GM21723 (cell line): ENCODE measurements at regions not wholly inside any gene's neighbourhood (a gene's known extent, or its start where the extent isn't known, plus 50 kb on each side); places are given as distances from the start of the nearest gene placed in this dataset.

Experiments
- ATAC-seq: cut with Tn5 transposase; IDR thresholded peaks from one replicate; pipeline ENCODE4 v1.9.1; 2021; ENCODE audit warnings: mild to moderate bottlenecking, moderate library complexity; ENCODE audit not compliant: unreplicated experiment

DNA sequence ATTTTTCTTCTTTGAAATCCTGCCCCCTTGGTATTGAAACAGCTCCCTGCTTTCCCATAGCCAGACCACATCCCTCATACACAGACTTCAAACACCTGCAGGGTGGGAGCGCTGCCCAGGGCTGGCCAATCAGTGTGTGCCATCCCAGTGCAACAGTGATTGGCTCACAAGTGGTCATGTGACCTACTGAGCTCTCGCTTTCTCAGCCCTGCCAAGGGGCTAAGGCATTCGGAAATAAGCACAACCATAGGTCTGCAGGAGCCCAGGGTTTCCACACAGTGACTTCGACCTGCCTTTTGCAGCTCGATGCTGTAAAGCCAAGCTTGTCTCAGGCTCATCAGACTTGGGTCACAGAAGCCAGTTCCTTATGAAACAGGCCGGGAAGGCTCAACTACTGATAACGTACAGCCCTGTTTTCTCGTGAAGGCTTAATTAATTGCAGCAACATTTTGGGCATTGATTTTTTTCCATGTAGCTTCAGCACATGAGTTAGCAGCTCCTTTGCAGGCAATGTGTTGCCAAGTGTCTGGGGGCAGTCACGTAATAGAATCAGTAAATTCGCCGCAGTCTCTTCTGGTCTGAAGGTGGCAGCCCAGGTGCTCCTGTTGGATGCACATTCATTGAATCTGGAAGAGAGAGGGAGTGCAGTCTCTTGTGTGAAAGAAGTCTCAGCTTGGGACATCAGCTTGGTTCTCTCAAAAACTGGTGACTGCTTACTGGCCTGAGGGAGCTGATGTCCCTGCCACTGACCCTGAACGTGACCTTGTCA lies 1091.8 kb downstream of the AACS start:
- no peak for ATAC-seq

DNA sequence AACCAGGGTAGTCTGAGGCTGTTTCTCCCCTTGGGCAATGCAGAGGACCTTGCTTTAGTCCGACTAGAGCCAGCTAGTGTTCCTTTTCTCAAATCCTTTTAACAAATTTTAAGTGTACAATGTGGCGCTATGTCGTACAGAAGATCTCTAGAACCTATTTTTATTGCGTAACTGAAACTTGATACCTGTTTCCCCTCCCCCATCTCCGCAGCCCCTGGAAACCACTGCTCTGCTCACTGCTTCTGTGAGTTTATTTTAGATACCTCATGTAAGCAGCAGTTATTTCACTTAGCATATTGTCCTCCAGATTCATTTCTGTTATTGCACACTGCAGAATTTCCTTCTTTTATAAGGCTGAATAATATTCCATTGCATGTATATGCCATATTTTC lies 1092.3 kb downstream of the AACS start:
- no peak for ATAC-seq

- ATAC-seq, result no peak
These were observed 1093.9 kb downstream of the AACS start for GRCh38 chr12:126159139-126159538.

GRCh38 chr12:126160912-126161311 lies 1095.7 kb downstream of the AACS start:
- ATAC-seq, result no peak

GRCh38 chr12:126163984-126164383 lies 1098.7 kb downstream of the AACS start:
- no peak for ATAC-seq

DNA sequence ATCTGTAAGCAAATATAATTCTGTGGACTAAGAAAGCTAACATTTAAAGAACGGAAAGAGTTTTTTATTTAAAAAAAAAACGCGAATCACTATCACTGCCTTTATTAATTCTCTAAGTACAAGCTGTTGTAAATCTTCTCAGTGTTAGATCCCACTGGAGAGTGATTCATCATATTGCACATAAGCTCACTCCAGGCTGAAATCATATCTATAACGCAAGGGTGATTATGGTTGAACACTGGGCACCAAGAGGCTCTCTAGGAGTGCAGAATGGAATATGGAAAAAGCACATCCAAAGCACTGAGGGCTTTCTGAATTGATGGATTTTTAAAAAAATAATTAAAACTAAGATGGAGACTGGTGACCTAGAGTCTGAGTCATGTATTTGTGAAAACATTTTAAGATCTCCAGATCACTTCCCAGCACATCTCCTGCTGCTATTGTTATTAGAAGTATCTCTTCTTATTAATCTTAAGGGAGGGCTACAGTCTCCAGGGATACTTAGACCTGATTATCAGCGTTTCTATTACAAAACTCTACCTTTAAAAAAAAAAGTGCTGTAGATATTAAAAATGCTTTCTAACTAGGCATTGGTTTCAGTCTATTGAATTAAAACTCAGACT lies 1106.8 kb downstream of the AACS start:
- ATAC-seq, result no peak

DNA sequence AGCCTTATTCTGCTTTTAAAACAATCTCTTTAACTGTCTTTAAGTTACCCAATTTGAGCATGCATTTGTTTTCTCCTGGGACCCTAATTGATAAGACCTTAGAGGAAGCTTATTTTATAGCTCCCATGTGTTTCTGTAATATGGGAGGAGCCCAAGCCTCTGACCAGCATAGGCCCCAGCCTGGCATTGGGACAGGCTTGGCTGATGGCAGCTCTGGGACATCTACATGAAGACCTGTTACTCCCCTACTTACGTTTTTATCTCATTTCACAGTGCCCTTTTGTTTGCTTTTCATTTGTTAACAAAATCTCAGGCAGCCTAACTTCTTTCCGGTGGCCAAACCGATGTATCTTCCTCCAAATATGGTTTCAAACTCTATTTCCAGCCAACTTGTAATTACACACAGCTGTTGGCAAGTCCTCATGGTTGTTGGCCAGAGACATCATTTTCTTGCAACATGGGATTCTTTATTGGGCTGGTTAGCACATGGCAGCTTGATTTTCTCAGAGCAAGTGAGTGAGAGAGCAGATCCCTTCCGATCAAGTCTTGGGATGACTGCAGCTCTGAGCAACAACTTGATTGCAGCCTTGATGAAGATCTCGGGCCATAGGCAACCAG lies 1117.5 kb downstream of the AACS start:
- no peak for ATAC-seq

DNA sequence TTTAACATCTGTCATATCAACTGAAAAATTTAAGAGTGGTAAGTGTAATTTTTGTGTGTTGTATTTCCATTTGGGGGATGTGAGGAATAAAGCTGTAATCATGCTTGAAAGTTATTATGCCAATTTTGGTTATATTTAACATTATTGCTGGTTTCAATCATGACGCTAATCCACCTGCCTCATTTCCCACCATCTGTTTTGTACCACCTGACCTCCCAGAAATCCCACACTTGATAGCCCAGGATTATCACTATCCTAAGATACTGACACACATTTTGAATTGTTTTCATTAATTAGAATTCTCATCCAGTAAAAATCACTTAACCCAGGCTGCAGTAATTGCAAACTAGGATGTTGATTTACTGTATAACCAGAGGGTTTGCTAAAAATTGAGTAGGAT lies 1119.8 kb downstream of the AACS start:
- no peak for ATAC-seq

- no peak for ATAC-seq
These were observed 1124.6 kb downstream of the AACS start for GRCh38 chr12:126189856-126190255.

DNA sequence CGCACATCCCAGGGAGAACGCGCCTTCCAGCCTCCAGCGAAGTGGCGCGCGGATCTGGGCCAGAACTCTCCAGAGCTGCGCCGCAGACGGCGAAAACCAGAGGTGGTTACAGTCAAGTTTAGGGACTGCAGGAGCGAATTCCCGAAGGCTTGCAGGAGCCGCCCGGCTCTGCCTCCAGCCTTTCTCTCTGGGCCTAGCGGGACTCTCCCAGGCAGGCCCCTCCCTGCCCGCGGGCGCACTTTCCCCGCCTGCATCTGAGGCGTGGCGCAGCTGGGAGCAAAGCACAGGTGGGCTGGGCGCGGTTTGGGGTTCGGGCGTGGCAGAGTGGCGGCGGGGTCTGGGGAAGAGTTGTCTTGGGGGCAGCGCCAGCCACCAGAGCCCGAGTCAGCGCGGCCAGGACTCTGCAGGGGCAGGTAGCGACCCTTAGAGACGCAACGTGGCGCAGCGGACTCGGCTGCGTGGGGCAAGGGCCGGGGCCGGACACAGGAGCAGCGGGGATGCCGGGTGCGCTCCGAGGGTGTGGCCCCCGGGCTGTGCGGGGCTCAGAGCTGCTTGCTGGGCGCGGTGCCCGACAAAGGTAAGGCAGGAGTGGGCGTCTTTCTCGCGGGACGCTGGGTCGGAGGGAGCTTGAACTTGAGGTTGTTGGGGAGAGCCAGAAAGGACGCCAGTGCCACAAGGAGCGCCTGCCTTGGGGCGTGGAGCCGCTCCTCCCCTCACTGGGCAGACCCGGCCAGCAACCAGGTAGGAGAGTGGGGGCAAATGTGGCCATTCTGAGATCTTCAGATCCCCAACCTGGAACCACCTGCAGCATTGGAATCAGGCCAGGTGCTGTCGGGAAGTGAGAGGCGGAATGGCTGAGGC lies 1126.0 kb downstream of the AACS start:
- no peak for ATAC-seq

DNA sequence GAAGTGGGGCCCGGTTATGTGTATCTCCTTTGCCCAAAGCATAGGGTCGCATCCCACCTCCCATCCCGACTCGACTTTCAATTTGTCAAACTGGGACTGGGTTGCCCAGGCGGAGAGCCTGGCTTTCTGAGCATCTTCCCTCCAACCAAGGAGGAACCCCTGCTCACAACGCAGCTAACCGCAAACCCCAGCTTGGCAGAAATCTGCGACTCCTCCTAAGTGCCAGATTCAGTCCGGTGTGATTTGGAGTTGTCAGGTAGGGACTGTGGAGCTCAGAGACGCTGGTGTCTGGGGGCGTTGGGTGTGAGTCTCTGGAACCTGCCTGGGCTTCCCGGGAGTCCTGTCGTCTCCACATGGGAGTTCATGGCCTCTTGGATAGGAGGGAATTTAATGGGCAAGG lies 1126.7 kb downstream of the AACS start:
- no peak for ATAC-seq

- no peak for ATAC-seq
These were observed 1128.0 kb downstream of the AACS start for GRCh38 chr12:126193190-126193589.

GRCh38 chr12:126196263-126196662 lies 1131.0 kb downstream of the AACS start:
- ATAC-seq, result no peak

- ATAC-seq, result no peak
These were observed 1133.3 kb downstream of the AACS start for GRCh38 chr12:126198516-126198915.

GRCh38 chr12:126198966-126199692 lies 1133.9 kb downstream of the AACS start:
- no peak for ATAC-seq

DNA sequence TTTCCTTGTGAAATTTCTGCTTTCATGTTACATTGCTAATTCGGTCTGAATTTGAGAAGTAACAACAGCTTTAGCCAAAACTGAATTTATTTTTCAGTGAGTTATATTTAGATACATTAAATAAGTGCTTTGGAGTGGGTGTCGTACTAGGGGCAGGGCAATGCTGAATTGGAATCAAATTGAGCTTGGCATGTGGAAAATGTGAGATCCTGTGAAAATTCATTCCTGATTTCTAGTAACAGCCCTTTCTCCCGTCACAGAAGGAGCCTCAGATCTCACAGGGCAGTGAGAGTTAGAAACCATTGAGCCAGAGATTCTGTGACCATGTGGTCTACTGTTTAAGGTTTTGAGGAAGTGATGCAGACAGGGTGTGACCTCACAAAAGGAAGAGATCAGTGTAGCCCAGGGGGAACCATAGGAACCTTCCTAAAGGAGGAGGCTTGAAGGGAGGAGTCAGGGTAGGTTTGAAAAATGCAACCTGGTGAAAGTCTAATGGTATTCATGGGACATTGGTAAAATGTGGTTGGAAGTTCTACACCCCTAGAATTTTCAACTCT lies 1136.8 kb downstream of the AACS start:
- no peak for ATAC-seq

DNA sequence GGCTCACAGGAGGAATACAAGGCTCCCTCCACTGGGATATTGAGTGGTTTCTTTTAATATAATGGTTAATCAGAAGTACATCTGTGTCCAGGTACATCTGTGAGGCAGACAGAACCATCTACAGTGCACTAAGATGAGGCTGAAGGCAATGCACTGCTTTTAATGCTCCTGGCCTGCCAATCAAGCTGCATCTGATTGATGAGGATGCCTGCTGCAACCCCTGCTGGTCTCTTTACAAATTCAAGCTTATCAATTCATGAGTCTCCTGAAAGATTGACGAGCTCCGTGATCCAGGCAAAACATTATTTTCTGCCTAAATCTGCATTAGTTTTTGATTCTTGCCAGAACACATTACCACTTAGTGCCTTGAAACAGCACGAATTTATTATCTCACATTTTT lies 1139.1 kb downstream of the AACS start:
- ATAC-seq, result no peak

DNA sequence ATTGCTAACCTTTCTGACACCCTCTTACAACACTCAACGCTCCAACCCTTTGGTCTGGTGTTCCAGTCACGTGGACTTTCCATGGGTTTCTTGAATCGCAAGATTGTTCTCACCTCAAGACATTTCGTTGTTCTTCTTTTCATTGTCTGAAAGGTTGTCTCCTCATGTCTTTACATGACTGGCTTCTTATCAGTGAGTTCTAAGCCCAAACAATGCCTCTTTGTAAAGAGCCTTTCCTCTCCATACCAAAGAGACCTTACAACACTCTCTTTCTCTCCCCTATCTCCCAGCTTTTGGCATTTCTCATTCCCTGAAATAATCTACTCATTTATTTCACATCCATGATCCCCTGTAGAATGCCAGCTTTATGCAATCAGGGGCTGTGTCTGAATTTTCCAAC lies 1144.8 kb downstream of the AACS start:
- no peak for ATAC-seq

- no peak for ATAC-seq
These were observed 1145.2 kb downstream of the AACS start for GRCh38 chr12:126210448-126210847.

- no peak for ATAC-seq
These were observed 1147.6 kb downstream of the AACS start for GRCh38 chr12:126212824-126213223.
